Sigmoid colon (tissue), 4 donors: ENCODE measurements at regions not wholly inside any gene's neighbourhood (a gene's known extent, or its start where the extent isn't known, plus 50 kb on each side); places are given as distances from the start of the nearest gene placed in this dataset.

ENCODE experiments used
- CTCF ChIP-seq, 4 experiments: fragments of 450-650 bp in 3 of 4; fragments of 200-600 bp in 1 of 4; IDR thresholded peaks; one replicate each; pipeline ENCODE4 v1.5.1; 2016 to 2019; ENCODE audit warnings: antibody characterized with exemption in 4 of 4, mild to moderate bottlenecking in 3 of 4, moderate library complexity in 2 of 4
- EP300 ChIP-seq, 4 donors: sonication (generic); formaldehyde crosslinking; IDR thresholded peaks; one replicate each; pipeline ENCODE4 v1.6.1; 2017; ENCODE audit warnings: antibody characterized with exemption in 4 of 4
- POLR2A ChIP-seq, 2 donors: fragments of 450-650 bp; IDR thresholded peaks; one replicate each; pipeline ENCODE4 v1.6.1; 2016; ENCODE audit warnings: antibody characterized with exemption in 2 of 2, mild to moderate bottlenecking in 2 of 2, moderate library complexity in 2 of 2
- POLR2AphosphoS5 ChIP-seq, 4 donors: sonication (generic); formaldehyde crosslinking; IDR thresholded peaks; one replicate each; pipeline ENCODE4 v1.6.1; 2017; ENCODE audit warnings: antibody characterized with exemption in 4 of 4

- TF ChIP-seq CTCF (IDR thresholded peaks at IDR 0.05) (no peak), POLR2A (IDR thresholded peaks at IDR 0.05) (no peak), EP300 (IDR thresholded peaks at IDR 0.05) (no peak), POLR2AphosphoS5 (IDR thresholded peaks at IDR 0.05) (no peak)
Measured at GRCh38 chr9:75589497-75589896, 301.0 kb upstream of the PCSK5 start.
